NOMO-1 treated with dmso at 0.1 percent for 144 hours (cell line): ENCODE measurements at regions not wholly inside any gene's neighbourhood (a gene's known extent, or its start where the extent isn't known, plus 50 kb on each side); places are given as distances from the start of the nearest gene placed in this dataset.
"Not testable (repeated sequence)": the region's sequence is repeated elsewhere in the genome, so short reads cannot be mapped to it uniquely, and the experiment has no call there.

Source experiments
- DNase-seq: peaks from one replicate; lab custom pipeline; 2025; ENCODE audit not compliant: unreplicated experiment; lab: John Stamatoyannopoulos, UW

- DNase-seq = no peak
Observed at GRCh38 chr14:41549821-41550607, 56.7 kb upstream of the LRFN5 start.

GRCh38 chr14:41549282-41549681, 57.4 kb upstream of the LRFN5 start:
- no peak for DNase-seq

GRCh38 chr14:41548666-41549065, 58.0 kb upstream of the LRFN5 start:
- no peak for DNase-seq

- DNase-seq = no peak
Observed at GRCh38 chr14:41541333-41541732, 65.3 kb upstream of the LRFN5 start.

DNA sequence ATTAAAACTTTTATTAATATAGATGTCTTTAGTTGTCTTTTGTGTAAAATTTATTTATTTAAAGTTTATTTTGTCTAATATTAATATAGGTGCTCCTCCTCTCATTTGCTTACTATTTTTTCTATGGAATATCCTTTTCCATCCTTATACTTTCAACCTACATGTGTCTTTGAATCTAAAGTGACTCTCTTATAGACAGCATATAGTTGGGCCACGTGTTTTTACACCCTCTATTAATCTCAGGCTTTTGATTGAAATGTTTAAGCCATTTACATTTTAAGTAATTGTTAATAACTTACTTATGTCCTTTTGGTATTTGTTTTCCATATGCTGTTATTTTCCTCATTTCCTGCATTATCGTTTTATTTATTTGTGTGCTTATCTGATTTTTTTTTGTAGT, 74.4 kb upstream of the LRFN5 start:
- DNase-seq = no peak

DNA sequence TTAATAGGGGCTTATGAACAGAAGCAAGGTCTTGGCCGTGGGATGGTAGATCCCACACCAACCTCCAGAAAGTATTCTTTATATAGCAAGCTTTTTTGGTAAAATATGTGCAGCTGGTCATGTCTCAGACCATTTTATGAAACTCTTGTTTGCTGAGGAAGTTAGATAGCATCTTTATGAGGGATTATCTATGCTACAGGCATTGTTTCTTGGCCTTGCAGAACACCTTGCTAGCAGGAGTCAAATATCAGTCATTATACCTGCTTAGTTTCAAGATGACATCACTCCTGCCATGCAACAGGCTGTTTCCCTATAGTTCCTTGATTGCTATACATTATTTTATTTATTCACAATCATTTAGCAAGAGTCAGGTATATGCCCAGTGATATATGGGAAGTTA, 84.8 kb upstream of the LRFN5 start:
- no peak for DNase-seq

GRCh38 chr14:41518030-41518429, 88.6 kb upstream of the LRFN5 start:
- DNase-seq = not testable (repeated sequence)

GRCh38 chr14:41506552-41506951, 100.1 kb upstream of the LRFN5 start:
- no peak for DNase-seq

DNA sequence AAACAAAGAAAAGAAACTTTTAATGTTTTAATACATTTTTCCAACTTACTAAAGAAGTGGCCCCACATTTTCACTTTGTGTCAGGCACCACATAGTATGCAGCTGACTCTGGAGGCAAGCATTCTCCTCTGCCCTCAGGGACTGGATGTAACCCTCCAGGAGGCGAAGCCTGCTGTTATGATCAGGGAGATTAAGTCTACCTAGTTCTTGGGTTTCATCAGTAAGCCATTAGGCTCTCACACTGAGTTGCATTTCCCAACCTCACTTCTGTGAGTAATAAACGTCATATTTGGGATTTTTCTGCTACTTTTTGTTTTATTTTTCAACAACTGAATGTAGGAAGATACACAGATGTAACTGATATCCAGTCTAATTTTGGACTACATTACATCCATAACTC, 101.2 kb upstream of the LRFN5 start:
- DNase-seq = no peak

GRCh38 chr14:41498959-41499358, 107.7 kb upstream of the LRFN5 start:
- no peak for DNase-seq

DNA sequence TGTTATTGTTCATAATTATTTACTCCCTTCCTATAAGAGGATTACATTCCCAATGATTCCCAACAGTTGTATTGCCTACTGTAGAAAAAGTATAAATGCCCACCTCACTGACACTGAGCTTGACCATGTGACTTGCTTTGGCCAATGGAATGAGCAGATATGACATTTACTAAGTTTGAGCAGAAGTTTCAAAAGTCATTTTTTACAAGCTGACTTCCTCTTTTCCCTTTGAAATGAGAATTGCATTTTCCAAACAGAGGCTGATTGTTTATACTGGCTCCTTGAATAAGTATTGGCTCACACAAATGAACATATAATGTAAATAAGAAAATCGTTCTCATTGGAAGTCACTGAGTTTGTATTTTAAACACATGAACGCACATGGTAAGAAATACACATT, 116.4 kb upstream of the LRFN5 start:
- no peak for DNase-seq

- DNase-seq = no peak
Observed at GRCh38 chr14:41489315-41489972, 117.2 kb upstream of the LRFN5 start.

GRCh38 chr14:41488401-41488800, 118.3 kb upstream of the LRFN5 start:
- no peak for DNase-seq

- no peak for DNase-seq
Observed at GRCh38 chr14:41482861-41483260, 123.8 kb upstream of the LRFN5 start.

DNA sequence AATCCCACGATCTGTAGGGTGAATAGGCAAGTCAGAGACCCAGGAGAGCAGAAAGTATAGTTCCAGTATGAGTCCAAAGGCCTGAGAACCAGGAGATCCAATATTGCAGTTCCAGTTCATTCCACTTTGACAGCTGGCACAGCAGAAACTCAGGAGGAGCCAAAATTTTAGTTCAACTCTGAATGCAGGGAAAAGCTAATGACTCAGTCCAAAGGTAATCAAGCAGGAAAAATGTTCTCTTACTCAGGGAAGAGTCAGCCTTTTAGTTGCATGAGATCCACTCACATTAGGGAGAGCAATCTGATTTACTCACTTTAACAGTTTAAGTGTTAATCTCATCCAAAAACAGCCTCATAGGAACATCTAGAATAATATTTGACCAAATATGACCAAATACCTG, 130.2 kb upstream of the LRFN5 start:
- no peak for DNase-seq

DNA sequence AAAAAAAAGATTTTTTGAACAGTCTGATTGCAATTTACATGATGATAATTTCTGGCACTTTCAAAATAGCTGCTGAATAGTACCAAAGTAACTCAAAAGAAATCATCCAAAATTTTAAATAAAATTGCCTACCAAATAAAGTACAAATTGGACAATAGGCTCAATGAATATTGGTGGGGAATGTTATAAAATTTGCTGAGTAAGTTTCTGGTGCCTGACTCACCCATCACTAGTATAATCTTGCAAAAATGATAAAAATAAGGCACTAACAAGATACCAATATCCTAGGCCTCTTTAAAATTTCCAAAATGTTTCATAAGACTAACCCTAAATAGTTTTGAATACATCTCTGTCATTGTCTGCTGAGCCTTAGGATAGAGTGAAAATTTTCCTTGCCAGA, 145.3 kb upstream of the LRFN5 start:
- DNase-seq = no peak

GRCh38 chr14:41457393-41457792, 149.3 kb upstream of the LRFN5 start:
- no peak for DNase-seq

DNA sequence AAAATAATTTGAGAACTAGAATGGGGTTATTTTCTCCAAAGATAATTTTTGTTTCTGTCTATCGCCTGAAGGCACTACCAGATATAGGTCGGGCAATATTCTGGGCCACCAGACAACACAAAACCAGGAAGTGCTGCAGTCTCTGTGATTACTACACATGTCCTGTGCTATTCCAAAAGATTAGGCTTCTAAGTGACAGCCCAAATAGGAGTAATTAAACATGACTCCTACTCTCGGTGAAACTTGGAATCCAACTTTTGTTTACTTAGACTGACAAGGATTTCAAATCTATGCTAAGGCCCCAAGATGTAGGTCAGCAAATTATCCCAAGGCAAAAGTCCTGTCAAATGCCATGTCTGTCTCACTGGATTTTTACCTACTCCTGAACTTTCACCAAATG, 157.6 kb upstream of the LRFN5 start:
- DNase-seq = no peak

DNA sequence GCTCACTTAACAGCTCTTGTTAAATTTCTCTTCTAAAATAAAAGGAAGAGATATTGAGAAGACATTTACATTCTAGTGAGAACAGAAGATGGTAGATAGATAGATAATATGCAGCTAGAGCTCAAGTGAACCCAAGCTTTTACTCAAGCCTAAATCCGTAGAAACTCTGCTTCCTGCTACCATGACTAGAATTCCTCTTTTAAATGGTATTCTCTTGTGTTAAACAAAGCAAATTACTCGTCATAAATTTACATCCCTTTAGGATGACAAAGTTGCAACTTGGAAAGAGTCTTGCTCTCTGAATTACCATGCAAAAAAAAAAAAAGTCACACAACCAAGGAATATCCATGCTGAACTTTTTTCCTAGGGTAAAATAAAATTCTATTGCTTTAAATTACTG, 160.7 kb upstream of the LRFN5 start:
- no peak for DNase-seq

DNA sequence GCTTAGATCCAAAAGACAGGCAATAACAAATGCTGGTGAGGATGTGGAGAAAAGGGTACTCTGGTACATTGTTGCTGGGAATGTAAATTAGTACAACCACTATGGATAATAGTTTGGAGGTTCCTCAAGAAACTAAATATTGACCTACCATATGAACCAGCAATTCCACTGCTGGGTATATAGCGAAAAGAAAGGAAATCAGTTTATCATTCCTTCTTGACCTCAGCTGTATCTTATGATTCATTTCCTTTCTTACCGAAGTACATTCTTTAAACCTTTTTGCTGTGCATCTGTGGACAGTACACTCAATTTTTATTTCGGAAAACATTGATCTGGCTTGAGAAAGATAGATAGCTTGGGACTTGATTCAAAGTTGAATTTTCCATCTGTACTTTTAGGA, 183.2 kb upstream of the LRFN5 start:
- no peak for DNase-seq

DNA sequence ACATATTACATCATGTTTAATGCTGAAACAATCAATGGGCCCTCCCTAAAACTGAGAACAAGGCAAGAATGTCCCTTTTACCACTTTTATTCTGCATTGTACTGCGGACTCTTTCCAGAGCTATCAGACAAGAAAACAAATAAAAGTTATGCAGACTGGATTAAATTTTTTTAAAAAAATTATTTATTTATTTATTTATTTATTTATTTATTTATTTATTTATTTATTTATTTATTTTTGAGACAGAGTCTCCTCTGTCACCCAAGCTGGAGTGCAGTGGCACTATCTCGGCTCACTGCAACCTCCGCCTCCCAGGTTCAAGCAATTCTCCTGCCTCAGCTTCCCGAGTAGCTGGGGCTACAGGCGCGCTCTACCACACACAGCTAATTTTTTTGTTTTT, 185.4 kb upstream of the LRFN5 start:
- DNase-seq = not testable (repeated sequence)

DNA sequence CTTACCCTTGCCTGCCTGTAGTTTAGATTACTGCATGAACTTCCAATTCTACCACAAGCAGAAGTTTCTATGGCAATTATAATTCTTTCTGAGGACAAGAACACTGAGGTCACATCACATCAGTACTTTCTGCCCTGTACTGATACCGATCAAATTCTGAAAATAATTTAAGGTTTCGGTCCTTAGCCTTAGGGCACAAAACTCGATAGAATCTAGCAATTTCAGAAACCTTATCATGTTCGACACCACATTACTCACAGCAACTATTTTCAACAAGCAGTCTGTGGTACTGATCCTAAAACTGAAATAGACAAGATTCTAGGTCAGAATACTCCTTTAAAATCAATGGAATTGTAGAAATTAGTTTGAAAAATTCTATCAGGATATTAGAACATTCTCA, 187.0 kb upstream of the LRFN5 start:
- no peak for DNase-seq

DNA sequence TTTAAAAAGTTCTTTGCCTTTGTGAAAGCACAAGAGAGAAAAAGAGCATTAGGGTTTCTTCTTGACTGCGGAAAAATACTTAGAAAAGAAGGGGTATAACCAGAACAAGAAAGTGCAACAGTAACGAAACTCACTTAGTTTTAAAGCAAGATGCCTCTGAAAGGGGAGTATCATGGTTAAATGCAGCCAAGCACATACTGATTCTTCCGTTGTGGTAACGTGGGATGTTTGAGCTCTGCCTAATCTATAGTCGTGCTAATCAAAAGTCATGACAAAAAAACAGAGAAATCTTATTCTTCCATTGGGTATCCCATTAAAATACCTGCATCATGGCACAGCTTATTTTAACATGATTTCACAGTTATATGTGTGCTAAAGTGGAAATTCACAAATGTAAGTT, 187.8 kb upstream of the LRFN5 start:
- DNase-seq = no peak
